ENCODE measurements at regions not wholly inside any gene's neighbourhood (a gene's known extent, or its start where the extent isn't known, plus 50 kb on each side); places are given as distances from the start of the nearest gene placed in this dataset.

GRCh38 chr2:185050804-185051203 is 452.5 kb downstream of the ZNF804A start:
- TF ChIP-seq, protein P1, sequence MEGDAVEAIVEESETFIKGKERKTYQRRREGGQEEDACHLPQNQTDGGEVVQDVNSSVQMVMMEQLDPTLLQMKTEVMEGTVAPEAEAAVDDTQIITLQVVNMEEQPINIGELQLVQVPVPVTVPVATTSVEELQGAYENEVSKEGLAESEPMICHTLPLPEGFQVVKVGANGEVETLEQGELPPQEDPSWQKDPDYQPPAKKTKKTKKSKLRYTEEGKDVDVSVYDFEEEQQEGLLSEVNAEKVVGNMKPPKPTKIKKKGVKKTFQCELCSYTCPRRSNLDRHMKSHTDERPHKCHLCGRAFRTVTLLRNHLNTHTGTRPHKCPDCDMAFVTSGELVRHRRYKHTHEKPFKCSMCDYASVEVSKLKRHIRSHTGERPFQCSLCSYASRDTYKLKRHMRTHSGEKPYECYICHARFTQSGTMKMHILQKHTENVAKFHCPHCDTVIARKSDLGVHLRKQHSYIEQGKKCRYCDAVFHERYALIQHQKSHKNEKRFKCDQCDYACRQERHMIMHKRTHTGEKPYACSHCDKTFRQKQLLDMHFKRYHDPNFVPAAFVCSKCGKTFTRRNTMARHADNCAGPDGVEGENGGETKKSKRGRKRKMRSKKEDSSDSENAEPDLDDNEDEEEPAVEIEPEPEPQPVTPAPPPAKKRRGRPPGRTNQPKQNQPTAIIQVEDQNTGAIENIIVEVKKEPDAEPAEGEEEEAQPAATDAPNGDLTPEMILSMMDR (conservative IDR thresholded peaks at IDR 0.05): no peak
- no peak for TF ChIP-seq ZFX (IDR thresholded peaks at IDR 0.05)

Measured in C4-2B (cell line).